Nephron (organoid): ENCODE measurements at regions not wholly inside any gene's neighbourhood (a gene's known extent, or its start where the extent isn't known, plus 50 kb on each side); places are given as distances from the start of the nearest gene placed in this dataset.

Experiments used
- H3K27ac Mint-ChIP-seq, 3 experiments: 2 replicates each; pipeline ENCODE4 v1.8.0; 2020; ENCODE audit warnings: mixed read lengths in 3 of 3, mild to moderate bottlenecking in 2 of 3, moderate library complexity in 1 of 3
- H3K27me3 Mint-ChIP-seq: 2 replicates; pipeline ENCODE4 v1.8.0; 2021; ENCODE audit warnings: low read depth, mild to moderate bottlenecking, moderate library complexity, mixed read lengths
- H3K36me3 Mint-ChIP-seq: 2 replicates; pipeline ENCODE4 v1.8.0; 2020; ENCODE audit warnings: low read depth, mixed read lengths
- H3K4me1 Mint-ChIP-seq: 2 replicates; pipeline ENCODE4 v1.8.0; 2020; ENCODE audit warnings: mixed read lengths
- H3K4me3 Mint-ChIP-seq, 3 experiments: 2 replicates each; pipeline ENCODE4 v1.8.0; 2020; ENCODE audit warnings: mild to moderate bottlenecking in 3 of 3, mixed read lengths in 3 of 3, moderate library complexity in 2 of 3
- H3K9me3 Mint-ChIP-seq: 2 replicates; pipeline ENCODE4 v1.8.0; 2020; ENCODE audit warnings: mixed read lengths
- CTCF ChIP-seq, 3 experiments: fragments of 200-600 bp; sonication (generic); IDR thresholded peaks; one replicate each; pipeline ENCODE4 v1.5.0; 2021; ENCODE audit warnings: antibody characterized with exemption in 3 of 3; ENCODE audit not compliant: unreplicated experiment in 3 of 3

GRCh38 chr3:35437381-35437780 lies 201.9 kb upstream of the ARPP21 start:
- no peaks in the 10 kb centered on the region for H3K4me1 Mint-ChIP-seq
- H3K4me3 Mint-ChIP-seq, result no peak overlapping the region
- H3K27me3 Mint-ChIP-seq, result no peaks in the 10 kb centered on the region
- peaks cover 11% of the 10 kb centered on the region for H3K9me3 Mint-ChIP-seq
- no peak for TF ChIP-seq CTCF (IDR thresholded peaks at IDR 0.05; ENCODE audit: unreplicated experiment in 3 of 3)
- H3K36me3 Mint-ChIP-seq, result no peaks in the 10 kb centered on the region
- H3K27ac Mint-ChIP-seq, result no peak overlapping the region

- Mint-ChIP-seq H3K36me3 (no peaks in the 10 kb centered on the region), H3K27me3 (no peaks in the 10 kb centered on the region), H3K9me3 (peaks cover 11% of the 10 kb centered on the region), H3K4me1 (no peaks in the 10 kb centered on the region), H3K4me3 (no peak overlapping the region), H3K27ac (no peak overlapping the region)
- no peak for TF ChIP-seq CTCF (IDR thresholded peaks at IDR 0.05; ENCODE audit: unreplicated experiment in 3 of 3)
These were observed 201.2 kb upstream of the ARPP21 start for GRCh38 chr3:35438101-35438500.

GRCh38 chr3:35439663-35440062 lies 199.7 kb upstream of the ARPP21 start:
- H3K36me3 Mint-ChIP-seq, result no peaks in the 10 kb centered on the region
- no peaks in the 10 kb centered on the region for H3K27me3 Mint-ChIP-seq
- peaks cover 11% of the 10 kb centered on the region for H3K9me3 Mint-ChIP-seq
- no peak overlapping the region for H3K27ac Mint-ChIP-seq
- H3K4me1 Mint-ChIP-seq, result no peaks in the 10 kb centered on the region
- no peak for TF ChIP-seq CTCF (IDR thresholded peaks at IDR 0.05; ENCODE audit: unreplicated experiment in 3 of 3)
- H3K4me3 Mint-ChIP-seq, result no peak overlapping the region

- Mint-ChIP-seq H3K27me3 (no peaks in the 10 kb centered on the region), H3K4me3 (no peak overlapping the region), H3K9me3 (peaks cover 8% of the 10 kb centered on the region), H3K36me3 (no peaks in the 10 kb centered on the region), H3K27ac (no peak overlapping the region), H3K4me1 (no peaks in the 10 kb centered on the region)
- TF ChIP-seq CTCF (IDR thresholded peaks at IDR 0.05; ENCODE audit: unreplicated experiment in 3 of 3), result no peak
These were observed 198.5 kb upstream of the ARPP21 start for GRCh38 chr3:35440826-35441225.

GRCh38 chr3:35446896-35447295 lies 192.4 kb upstream of the ARPP21 start:
- no peaks in the 10 kb centered on the region for H3K36me3 Mint-ChIP-seq
- H3K27ac Mint-ChIP-seq, result no peak overlapping the region
- peaks cover 10% of the 10 kb centered on the region for H3K4me1 Mint-ChIP-seq
- no peaks in the 10 kb centered on the region for H3K9me3 Mint-ChIP-seq
- no peak for TF ChIP-seq CTCF (IDR thresholded peaks at IDR 0.05; ENCODE audit: unreplicated experiment in 3 of 3)
- no peak overlapping the region for H3K4me3 Mint-ChIP-seq
- no peaks in the 10 kb centered on the region for H3K27me3 Mint-ChIP-seq

- peak overlapping the region; percentile 50 to 83 (median 52) for H3K27ac Mint-ChIP-seq
- no peaks in the 10 kb centered on the region for H3K27me3 Mint-ChIP-seq
- no peak overlapping the region for H3K4me3 Mint-ChIP-seq
- peaks cover 10% of the 10 kb centered on the region for H3K4me1 Mint-ChIP-seq
- TF ChIP-seq CTCF (IDR thresholded peaks at IDR 0.05; ENCODE audit: unreplicated experiment in 3 of 3), result no peak
- H3K36me3 Mint-ChIP-seq, result no peaks in the 10 kb centered on the region
- peaks cover 3% of the 10 kb centered on the region for H3K9me3 Mint-ChIP-seq
These were observed 191.2 kb upstream of the ARPP21 start for GRCh38 chr3:35448121-35448520.
